ENCODE measurements at regions not wholly inside any gene's neighbourhood (a gene's known extent, or its start where the extent isn't known, plus 50 kb on each side); places are given as distances from the start of the nearest gene placed in this dataset.

GRCh38 chr11:36885154-36885553 is 287.1 kb upstream of the RAG2 start:
- no peak for DNase-seq (ENCODE audit: low read depth in 4 of 4, low spot score in 3 of 4)

GRCh38 chr11:36878737-36879136 is 280.7 kb upstream of the RAG2 start:
- no peak for DNase-seq (ENCODE audit: low read depth in 4 of 4, low spot score in 3 of 4)

- no peak for DNase-seq (ENCODE audit: low read depth in 4 of 4, low spot score in 3 of 4)
Measured at GRCh38 chr11:36877149-36877548, 279.1 kb upstream of the RAG2 start.

- peak in 1 of 4 donors; percentile 24 for DNase-seq (ENCODE audit: low read depth in 4 of 4, low spot score in 3 of 4)
Measured at GRCh38 chr11:36876266-36876665, 278.2 kb upstream of the RAG2 start.

GRCh38 chr11:36874291-36874690 is 276.3 kb upstream of the RAG2 start:
- DNase-seq (ENCODE audit: low read depth in 4 of 4, low spot score in 3 of 4): peak in 1 of 4 donors; percentile 39

- no peak for DNase-seq (ENCODE audit: low read depth in 4 of 4, low spot score in 3 of 4)
Measured at GRCh38 chr11:36870361-36870760, 272.3 kb upstream of the RAG2 start.

- DNase-seq (ENCODE audit: low read depth in 4 of 4, low spot score in 3 of 4): no peak
Measured at GRCh38 chr11:36868380-36868779, 270.3 kb upstream of the RAG2 start.

GRCh38 chr11:36865846-36866245 is 267.8 kb upstream of the RAG2 start:
- no peak for DNase-seq (ENCODE audit: low read depth in 4 of 4, low spot score in 3 of 4)

- no peak for DNase-seq (ENCODE audit: low read depth in 4 of 4, low spot score in 3 of 4)
Measured at GRCh38 chr11:36854875-36855274, 256.8 kb upstream of the RAG2 start.

GRCh38 chr11:36848660-36849059 is 250.6 kb upstream of the RAG2 start:
- DNase-seq (ENCODE audit: low read depth in 4 of 4, low spot score in 3 of 4): no peak

GRCh38 chr11:36840378-36840777 is 242.3 kb upstream of the RAG2 start:
- DNase-seq (ENCODE audit: low read depth in 4 of 4, low spot score in 3 of 4): no peak

- no peak for DNase-seq (ENCODE audit: low read depth in 4 of 4, low spot score in 3 of 4)
Measured at GRCh38 chr11:36837831-36838437, 239.9 kb upstream of the RAG2 start.

GRCh38 chr11:36825251-36825650 is 227.2 kb upstream of the RAG2 start:
- DNase-seq (ENCODE audit: low read depth in 4 of 4, low spot score in 3 of 4): no peak

- no peak for DNase-seq (ENCODE audit: low read depth in 4 of 4, low spot score in 3 of 4)
Measured at GRCh38 chr11:36824349-36824748, 226.3 kb upstream of the RAG2 start.

- no peak for DNase-seq (ENCODE audit: low read depth in 4 of 4, low spot score in 3 of 4)
Measured at GRCh38 chr11:36822829-36823228, 224.8 kb upstream of the RAG2 start.

- no peak for DNase-seq (ENCODE audit: low read depth in 4 of 4, low spot score in 3 of 4)
Measured at GRCh38 chr11:36818410-36818809, 220.4 kb upstream of the RAG2 start.

- DNase-seq (ENCODE audit: low read depth in 4 of 4, low spot score in 3 of 4): no peak
Measured at GRCh38 chr11:36817336-36817965, 219.4 kb upstream of the RAG2 start.

- no peak for DNase-seq (ENCODE audit: low read depth in 4 of 4, low spot score in 3 of 4)
Measured at GRCh38 chr11:36809303-36809702, 211.3 kb upstream of the RAG2 start.

- no peak for DNase-seq (ENCODE audit: low read depth in 4 of 4, low spot score in 3 of 4)
Measured at GRCh38 chr11:36807871-36808270, 209.8 kb upstream of the RAG2 start.

- DNase-seq (ENCODE audit: low read depth in 4 of 4, low spot score in 3 of 4): no peak
Measured at GRCh38 chr11:36803084-36803483, 205.0 kb upstream of the RAG2 start.

- DNase-seq (ENCODE audit: low read depth in 4 of 4, low spot score in 3 of 4): peak in 2 of 4 donors; percentile 6 to 12
Measured at GRCh38 chr11:36792996-36793914, 195.2 kb upstream of the RAG2 start.

- DNase-seq (ENCODE audit: low read depth in 4 of 4, low spot score in 3 of 4): no peak
Measured at GRCh38 chr11:36791957-36792356, 193.9 kb upstream of the RAG2 start.

All from left renal pelvis (tissue), 4 donors.